Lower leg skin (tissue), 4 donors: ENCODE measurements at regions not wholly inside any gene's neighbourhood (a gene's known extent, or its start where the extent isn't known, plus 50 kb on each side); places are given as distances from the start of the nearest gene placed in this dataset.
"Not testable (repeated sequence)": the region's sequence is repeated elsewhere in the genome, so short reads cannot be mapped to it uniquely, and the experiment has no call there.

Experiments
- DNase-seq, 2 donors: peaks; one replicate each; pipeline ENCODE4 v3.0.0-alpha.2; 2019; ENCODE audit warnings: low spot score in 2 of 2
- H3K4me3 ChIP-seq: fragments of 200-600 bp; sonication (generic); 2 replicates; pipeline ENCODE4 v1.5.1; 2017; ENCODE audit warnings: mild to moderate bottlenecking, low read depth; ENCODE audit not compliant: poor library complexity, severe bottlenecking
- CTCF ChIP-seq, 3 donors: fragments of 450-650 bp; IDR thresholded peaks; one replicate each; pipeline ENCODE4 v1.5.1; 2016; ENCODE audit warnings: antibody characterized with exemption in 3 of 3, mild to moderate bottlenecking in 3 of 3, moderate library complexity in 2 of 3
- POLR2A ChIP-seq, 2 donors: fragments of 450-650 bp; IDR thresholded peaks; one replicate each; pipeline ENCODE4 v1.6.1; 2016 to 2017; ENCODE audit warnings: antibody characterized with exemption in 2 of 2, mild to moderate bottlenecking in 1 of 2, moderate library complexity in 1 of 2
- WGBS, 2 donors: methylation state at CpG; one replicate each; pipeline ENCODE4 v1.1.5; 2018; 5-methylcytosine and 5-hydroxymethylcytosine counted together
- intact Hi-C: fragments of 100-400 bp; cut with DNase I; formaldehyde crosslinking; loops from one replicate; pipeline ENCODE4 v1.15.0; 2023; ENCODE audit warnings: low total_unique reads

- 66 to 81% methylated on average over 2 of the region's 2 CpGs for WGBS, 2 donors
- no peak overlapping the region for H3K4me3 ChIP-seq
- intact Hi-C loops, result no loop called here
- no peak for TF ChIP-seq POLR2A (IDR thresholded peaks at IDR 0.05)
- TF ChIP-seq CTCF (IDR thresholded peaks at IDR 0.05), result no peak
- no peak for DNase-seq
Measured at GRCh38 chr15:96213045-96213444, 117.5 kb upstream of the NR2F2 start.

GRCh38 chr15:96213896-96214295, 116.6 kb upstream of the NR2F2 start:
- 68 to 80% methylated on average over 4 of the region's 4 CpGs for WGBS, 2 donors
- TF ChIP-seq CTCF (IDR thresholded peaks at IDR 0.05) (no peak), POLR2A (IDR thresholded peaks at IDR 0.05) (no peak)
- H3K4me3 ChIP-seq, result no peak overlapping the region
- no peak for DNase-seq
- intact Hi-C loops, result no loop called here

GRCh38 chr15:96216481-96216880, 114.0 kb upstream of the NR2F2 start:
- intact Hi-C loops, H3K4me3 ChIP-seq, DNase-seq: not testable (repeated sequence)
- 100% methylated on average over 1 of the region's 1 CpG for WGBS, 2 donors

GRCh38 chr15:96217983-96218382, 112.5 kb upstream of the NR2F2 start:
- 81 to 95% methylated on average over 1 of the region's 1 CpG for WGBS, 2 donors
- no peak for DNase-seq
- H3K4me3 ChIP-seq, result no peak overlapping the region
- TF ChIP-seq CTCF (IDR thresholded peaks at IDR 0.05), result no peak
- TF ChIP-seq POLR2A (IDR thresholded peaks at IDR 0.05), result no peak
- intact Hi-C loops, result no loop called here

GRCh38 chr15:96218623-96219455, 111.7 kb upstream of the NR2F2 start:
- TF ChIP-seq CTCF (IDR thresholded peaks at IDR 0.05) (no peak), POLR2A (IDR thresholded peaks at IDR 0.05) (no peak)
- WGBS, 2 donors, result 60 to 64% methylated on average over 5 of the region's 5 CpGs
- DNase-seq, result no peak
- no peak overlapping the region for H3K4me3 ChIP-seq
- intact Hi-C loops, result no loop called here

GRCh38 chr15:96219681-96220080, 110.8 kb upstream of the NR2F2 start:
- 86% methylated on average over 3 of the region's 3 CpGs for WGBS, 2 donors
- no peak overlapping the region for H3K4me3 ChIP-seq
- DNase-seq, result no peak
- intact Hi-C loops, result no loop called here
- TF ChIP-seq CTCF (IDR thresholded peaks at IDR 0.05) (no peak), POLR2A (IDR thresholded peaks at IDR 0.05) (no peak)
